ENCODE measurements at regions not wholly inside any gene's neighbourhood (a gene's known extent, or its start where the extent isn't known, plus 50 kb on each side); places are given as distances from the start of the nearest gene placed in this dataset.
"Not testable (repeated sequence)": the region's sequence is repeated elsewhere in the genome, so short reads cannot be mapped to it uniquely, and the experiment has no call there.

GRCh38 chr7:142568435-142569097 is 180.7 kb upstream of the PRSS1 start:
- TF ChIP-seq POLR2A (IDR thresholded peaks at IDR 0.05) (no peak), CTCF (IDR thresholded peaks at IDR 0.05) (no peak), POLR2AphosphoS5 (IDR thresholded peaks at IDR 0.05) (no peak)
- no peaks in the 10 kb centered on the region for H3K9me3 ChIP-seq
- H3K27me3 ChIP-seq (replicated peaks; ENCODE audit: insufficient read depth), result no peaks in the 10 kb centered on the region
- no peak overlapping the region for H3K4me3 ChIP-seq
- intact Hi-C loops (cut with DNase I), result no loop called here
- 82% methylated on average over 5 of the region's 5 CpGs for WGBS
- H3K36me3 ChIP-seq, result no peaks in the 10 kb centered on the region
- no peak overlapping the region for H3K27ac ChIP-seq
- DNase-seq (ENCODE audit: low spot score), result no peak
- H3K4me1 ChIP-seq (replicated peaks), result no peaks in the 10 kb centered on the region

GRCh38 chr7:142567201-142568075 is 181.8 kb upstream of the PRSS1 start:
- DNase-seq (ENCODE audit: low spot score), result no peak
- H3K4me3 ChIP-seq, result no peak overlapping the region
- intact Hi-C loops (cut with DNase I), result no loop called here

GRCh38 chr7:142566271-142566670 is 183.0 kb upstream of the PRSS1 start:
- Histone ChIP-seq H3K27me3 (replicated peaks; ENCODE audit: insufficient read depth) (no peaks in the 10 kb centered on the region), H3K36me3 (no peaks in the 10 kb centered on the region), H3K9me3 (no peaks in the 10 kb centered on the region), H3K4me1 (replicated peaks) (no peaks in the 10 kb centered on the region), H3K4me3 (no peak overlapping the region), H3K27ac (no peak overlapping the region)
- TF ChIP-seq CTCF (IDR thresholded peaks at IDR 0.05), result no peak
- 87% methylated on average over 5 of the region's 5 CpGs for WGBS
- intact Hi-C loops (cut with DNase I), result no loop called here
- no peak for DNase-seq (ENCODE audit: low spot score)

More at GRCh38 chr7:142567201-142568075, 181.8 kb upstream of the PRSS1 start:
- Histone ChIP-seq H3K27me3 (replicated peaks; ENCODE audit: insufficient read depth) (no peaks in the 10 kb centered on the region), H3K36me3 (no peaks in the 10 kb centered on the region), H3K27ac (no peak overlapping the region), H3K9me3 (no peaks in the 10 kb centered on the region), H3K4me1 (replicated peaks) (no peaks in the 10 kb centered on the region)
- 80% methylated on average over 22 of the region's 22 CpGs for WGBS
- no peak for TF ChIP-seq POLR2A (IDR thresholded peaks at IDR 0.05)

GRCh38 chr7:142564125-142564524 is 185.1 kb upstream of the PRSS1 start:
- DNase-seq (ENCODE audit: low spot score); H3K27me3 ChIP-seq (replicated peaks; ENCODE audit: insufficient read depth); H3K36me3 ChIP-seq; H3K4me3 ChIP-seq; intact Hi-C loops (cut with DNase I); H3K9me3 ChIP-seq; H3K27ac ChIP-seq; H3K4me1 ChIP-seq (replicated peaks): not testable (repeated sequence)
- WGBS, result 73% methylated on average over 1 of the region's 3 CpGs

- H3K4me3 ChIP-seq, result no peak overlapping the region
- H3K9me3 ChIP-seq, result no peaks in the 10 kb centered on the region
- DNase-seq (ENCODE audit: low spot score), result no peak
- 39% methylated on average over 1 of the region's 1 CpG for WGBS
- intact Hi-C loops (cut with DNase I), result no loop called here
- H3K27ac ChIP-seq, result no peak overlapping the region
- H3K27me3 ChIP-seq (replicated peaks; ENCODE audit: insufficient read depth), result no peaks in the 10 kb centered on the region
- H3K4me1 ChIP-seq (replicated peaks), result no peaks in the 10 kb centered on the region
- H3K36me3 ChIP-seq, result no peaks in the 10 kb centered on the region
- TF ChIP-seq CTCF (IDR thresholded peaks at IDR 0.05), result no peak
- no peak for TF ChIP-seq POLR2A (IDR thresholded peaks at IDR 0.05)
- no peak for TF ChIP-seq POLR2AphosphoS5 (IDR thresholded peaks at IDR 0.05)
Measured at GRCh38 chr7:142563470-142563869, 185.8 kb upstream of the PRSS1 start.

- no peak for TF ChIP-seq CTCF (IDR thresholded peaks at IDR 0.05)
- no peak for TF ChIP-seq POLR2AphosphoS5 (IDR thresholded peaks at IDR 0.05)
- TF ChIP-seq POLR2A (IDR thresholded peaks at IDR 0.05), result no peak
- no peak overlapping the region for H3K27ac ChIP-seq
- WGBS, result 45% methylated on average over 1 of the region's 1 CpG
- no peak for DNase-seq (ENCODE audit: low spot score)
- H3K27me3 ChIP-seq (replicated peaks; ENCODE audit: insufficient read depth), result no peaks in the 10 kb centered on the region
- no peak overlapping the region for H3K4me3 ChIP-seq
- no peaks in the 10 kb centered on the region for H3K4me1 ChIP-seq (replicated peaks)
- intact Hi-C loops (cut with DNase I), result no loop called here
- H3K9me3 ChIP-seq, result no peaks in the 10 kb centered on the region
- no peaks in the 10 kb centered on the region for H3K36me3 ChIP-seq
Measured at GRCh38 chr7:142562688-142563087, 186.6 kb upstream of the PRSS1 start.

GRCh38 chr7:142561396-142561795 is 187.9 kb upstream of the PRSS1 start:
- H3K36me3 ChIP-seq; intact Hi-C loops (cut with DNase I); H3K27ac ChIP-seq; H3K4me1 ChIP-seq (replicated peaks); H3K9me3 ChIP-seq; H3K4me3 ChIP-seq; DNase-seq (ENCODE audit: low spot score); H3K27me3 ChIP-seq (replicated peaks; ENCODE audit: insufficient read depth): not testable (repeated sequence)
- 75% methylated on average over 3 of the region's 3 CpGs for WGBS

- H3K27ac ChIP-seq; H3K4me3 ChIP-seq; H3K9me3 ChIP-seq; intact Hi-C loops (cut with DNase I); H3K4me1 ChIP-seq (replicated peaks); DNase-seq (ENCODE audit: low spot score); H3K27me3 ChIP-seq (replicated peaks; ENCODE audit: insufficient read depth); H3K36me3 ChIP-seq: not testable (repeated sequence)
- 81% methylated on average over 6 of the region's 6 CpGs for WGBS
Measured at GRCh38 chr7:142560770-142561169, 188.5 kb upstream of the PRSS1 start.
